HG02610 (cell line): ENCODE measurements at regions not wholly inside any gene's neighbourhood (a gene's known extent, or its start where the extent isn't known, plus 50 kb on each side); places are given as distances from the start of the nearest gene placed in this dataset.

Source experiments
- ATAC-seq: cut with Tn5 transposase; IDR thresholded peaks from one replicate; pipeline ENCODE4 v1.9.1; 2021; ENCODE audit warnings: mild to moderate bottlenecking, moderate library complexity; ENCODE audit not compliant: unreplicated experiment

DNA sequence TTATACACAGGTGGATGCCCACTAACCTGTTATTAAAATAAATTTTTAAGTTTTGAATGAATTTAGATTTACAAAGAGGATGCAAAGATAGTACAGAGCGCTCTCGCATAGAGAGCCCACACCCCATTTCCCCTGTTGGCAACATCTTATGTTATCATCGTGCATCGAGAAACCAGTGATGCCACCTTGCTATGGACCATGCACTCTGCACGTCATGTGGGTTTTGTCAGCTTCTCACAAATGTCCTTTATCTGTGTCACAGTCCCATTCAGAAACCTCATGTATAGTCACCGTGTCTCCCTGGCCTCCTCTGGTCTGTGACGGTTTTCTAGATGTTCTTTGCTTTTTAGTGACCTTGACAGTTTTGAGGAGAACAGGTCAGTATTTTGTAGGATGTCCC lies 60.0 kb downstream of the ING1 start:
- no peak for ATAC-seq

GRCh38 chr13:110774051-110774450 lies 60.6 kb downstream of the ING1 start:
- no peak for ATAC-seq

- ATAC-seq = no peak
Measured at GRCh38 chr13:110774490-110774889, 61.0 kb downstream of the ING1 start.

- ATAC-seq = no peak
Measured at GRCh38 chr13:110775576-110775975, 62.1 kb downstream of the ING1 start.

DNA sequence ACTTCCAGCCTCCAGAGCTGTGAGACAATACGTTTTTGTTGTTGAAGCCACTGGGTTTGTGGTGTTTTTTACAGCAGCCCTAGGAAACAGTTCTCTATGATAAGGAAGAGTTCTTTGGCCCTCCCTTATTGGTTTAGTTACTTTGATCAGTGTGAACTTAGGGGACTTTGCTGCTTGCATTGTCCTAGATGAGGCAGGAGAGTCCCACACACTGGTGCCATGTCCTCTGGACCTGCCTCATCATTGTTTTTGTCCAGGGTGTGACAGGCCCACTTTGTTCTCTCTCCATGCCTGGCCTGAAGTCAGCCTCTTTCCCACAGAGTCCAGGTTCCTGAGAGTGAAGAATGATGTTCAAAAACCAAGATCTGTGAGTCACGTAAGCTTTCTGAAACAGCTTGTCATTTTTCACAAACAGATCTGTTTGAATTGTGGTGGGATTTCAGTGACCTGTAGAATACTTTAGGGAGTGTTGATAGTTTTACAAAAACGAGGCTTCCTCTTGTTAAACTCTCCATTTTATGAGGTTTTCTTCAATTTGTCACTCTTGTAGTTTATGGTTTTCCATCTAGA lies 63.8 kb downstream of the ING1 start:
- ATAC-seq = no peak

- no peak for ATAC-seq
Measured at GRCh38 chr13:110779022-110779421, 65.5 kb downstream of the ING1 start.

- no peak for ATAC-seq
Measured at GRCh38 chr13:110780422-110780821, 66.9 kb downstream of the ING1 start.

- no peak for ATAC-seq
Measured at GRCh38 chr13:110782185-110782584, 68.7 kb downstream of the ING1 start.

DNA sequence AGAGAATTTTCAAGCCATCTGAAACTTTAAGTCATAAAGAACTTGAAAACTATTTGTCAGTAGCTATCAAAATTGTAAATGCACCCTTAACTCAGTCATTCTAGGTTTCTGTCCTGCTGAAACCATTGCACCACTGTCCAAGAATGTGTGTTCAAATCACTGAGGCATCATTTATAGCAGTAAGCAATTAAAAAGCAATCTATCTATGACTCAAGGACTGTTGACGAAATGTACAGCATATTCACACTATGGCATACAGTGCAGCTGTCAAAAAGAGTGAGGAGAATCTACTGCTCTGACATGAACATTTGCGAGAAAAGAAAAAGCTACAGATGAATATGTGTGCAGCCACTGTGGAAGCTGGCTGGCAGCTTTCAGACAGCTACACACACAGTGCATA lies 71.2 kb downstream of the ING1 start:
- ATAC-seq = no peak

DNA sequence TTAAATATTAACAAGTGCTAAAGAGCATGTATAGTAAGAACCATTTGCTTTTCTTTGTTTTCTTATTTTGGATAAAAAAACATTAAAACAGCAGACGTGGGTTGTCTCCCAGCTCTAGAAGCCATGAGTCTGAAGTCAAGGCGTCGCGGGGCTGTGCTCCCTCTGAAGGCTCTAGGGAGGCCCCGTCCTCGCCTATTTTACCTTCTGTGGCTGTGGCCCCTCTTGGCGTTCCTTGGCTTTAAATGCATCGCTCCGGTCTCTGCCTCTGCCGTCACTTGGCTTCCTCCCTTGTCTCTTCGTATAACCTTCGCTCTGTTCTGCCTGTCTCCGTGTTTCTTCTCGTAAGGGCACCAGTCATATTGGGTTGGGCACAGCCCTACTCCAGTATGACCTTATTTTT lies 75.3 kb downstream of the ING1 start:
- no peak for ATAC-seq

GRCh38 chr13:110789871-110790270 lies 76.4 kb downstream of the ING1 start:
- no peak for ATAC-seq

GRCh38 chr13:110790371-110790770 lies 76.9 kb downstream of the ING1 start:
- ATAC-seq = no peak

GRCh38 chr13:110794209-110794608 lies 80.7 kb downstream of the ING1 start:
- no peak for ATAC-seq

DNA sequence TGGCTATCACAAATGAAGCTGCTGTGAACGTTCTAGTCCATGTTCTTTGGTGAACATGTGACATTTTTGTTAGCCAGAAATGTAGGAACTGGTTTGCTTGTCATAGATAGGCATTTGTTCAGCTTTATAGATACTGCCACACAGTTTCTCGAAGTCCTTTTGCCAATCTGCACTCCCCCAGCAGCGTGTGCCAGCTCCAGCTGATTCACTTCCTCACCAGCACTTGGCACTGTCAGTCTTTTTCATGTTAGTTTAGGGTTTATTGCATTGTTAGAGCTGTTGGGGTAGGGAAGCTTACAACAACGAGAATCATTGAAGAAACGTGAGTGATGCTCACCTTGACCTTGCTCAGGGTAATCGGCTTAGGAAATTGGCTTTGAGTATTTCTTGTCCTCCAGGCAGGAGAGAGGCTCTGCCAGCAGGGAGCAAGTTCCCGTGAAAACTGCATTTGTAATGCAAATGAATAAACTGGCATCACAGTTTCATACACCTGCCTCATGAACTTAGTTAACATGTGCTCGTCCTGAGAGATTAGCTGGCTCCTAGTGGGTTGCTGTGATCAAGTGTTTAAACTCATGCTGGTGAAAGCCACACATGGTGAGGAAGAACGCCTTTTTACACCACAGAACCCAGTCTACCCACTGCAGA lies 83.9 kb downstream of the ING1 start:
- no peak for ATAC-seq

DNA sequence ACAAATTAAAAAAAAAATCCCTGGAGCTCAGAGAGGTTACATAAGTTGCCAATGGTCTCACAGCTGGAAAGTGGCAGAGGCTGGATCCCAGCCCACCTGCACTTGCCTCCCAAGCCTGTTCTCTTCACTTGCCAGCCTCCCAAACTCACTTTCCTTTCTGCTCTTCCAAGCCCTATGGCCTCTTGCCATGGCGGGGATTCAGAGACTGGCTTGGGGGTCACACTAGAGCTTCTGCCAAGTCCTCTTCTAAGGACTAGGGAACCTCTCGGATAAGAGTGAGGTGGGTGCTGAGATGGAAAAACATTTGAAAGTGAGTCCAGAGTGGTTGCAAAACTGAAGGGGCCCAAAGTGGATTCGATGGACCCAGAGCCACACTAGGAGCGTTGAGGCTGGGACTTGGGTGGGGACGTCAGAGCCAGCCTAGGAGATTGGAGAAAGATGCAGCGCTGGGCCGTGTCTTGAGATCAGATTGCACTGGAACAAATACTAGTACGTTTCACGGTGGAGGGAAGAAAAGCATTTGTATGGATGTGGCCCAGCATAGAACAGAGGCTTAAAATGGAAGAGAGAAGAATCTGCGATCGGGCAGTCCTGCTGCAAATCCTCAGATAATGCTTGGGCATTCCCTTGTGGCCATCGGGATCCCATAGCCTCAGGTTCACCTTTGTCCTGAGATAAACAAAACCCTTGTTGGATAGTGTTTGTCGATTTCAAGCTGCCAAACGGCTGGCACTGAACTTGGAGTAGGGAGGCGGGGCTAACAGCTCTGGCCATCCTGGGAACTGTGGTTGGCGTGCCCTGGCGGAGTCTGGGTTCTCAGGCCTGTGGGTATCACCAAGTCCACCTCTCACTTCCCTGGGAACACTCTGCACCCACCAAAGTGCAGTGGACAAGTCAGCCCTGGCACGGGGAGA lies 84.8 kb downstream of the ING1 start:
- no peak for ATAC-seq

GRCh38 chr13:110799246-110800236 lies 86.0 kb downstream of the ING1 start:
- no peak for ATAC-seq

DNA sequence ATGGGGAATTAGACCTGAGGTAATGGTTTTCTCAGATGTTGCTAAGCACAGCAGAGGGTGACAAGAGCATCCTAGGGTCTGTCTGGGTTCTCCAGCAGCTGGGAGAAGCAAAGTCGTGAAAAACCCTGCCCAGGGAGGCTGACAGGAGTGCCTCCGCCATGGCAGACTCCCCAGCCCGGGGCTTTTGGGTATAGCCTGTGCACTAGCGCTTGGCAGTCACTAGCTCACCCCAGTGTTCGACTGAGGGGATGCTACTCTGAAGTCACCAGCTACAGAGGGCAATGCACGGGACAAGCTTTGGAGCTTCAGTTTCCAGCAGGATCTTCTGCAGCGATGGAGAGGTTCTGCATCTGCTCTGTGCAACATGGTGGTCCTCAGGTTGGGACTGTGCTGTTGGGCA lies 87.5 kb downstream of the ING1 start:
- no peak for ATAC-seq

DNA sequence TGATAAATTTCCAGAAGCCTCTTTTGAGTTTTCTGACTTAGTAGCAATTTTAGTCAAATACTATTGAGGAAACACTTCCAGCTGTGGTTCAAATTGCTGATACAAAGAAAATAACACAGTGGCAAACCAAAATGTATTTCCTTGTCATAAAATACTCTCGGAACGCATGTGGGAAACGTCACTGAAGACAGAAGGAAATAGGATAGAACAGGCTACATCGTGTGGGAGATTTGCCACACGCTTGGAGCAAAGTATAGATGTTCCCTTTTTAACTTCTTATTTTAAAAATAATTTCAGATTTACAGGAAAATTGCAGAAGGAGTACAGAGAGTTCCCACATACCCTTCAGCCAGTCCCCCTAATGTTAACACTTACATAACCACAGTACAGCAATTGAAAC lies 88.8 kb downstream of the ING1 start:
- no peak for ATAC-seq

DNA sequence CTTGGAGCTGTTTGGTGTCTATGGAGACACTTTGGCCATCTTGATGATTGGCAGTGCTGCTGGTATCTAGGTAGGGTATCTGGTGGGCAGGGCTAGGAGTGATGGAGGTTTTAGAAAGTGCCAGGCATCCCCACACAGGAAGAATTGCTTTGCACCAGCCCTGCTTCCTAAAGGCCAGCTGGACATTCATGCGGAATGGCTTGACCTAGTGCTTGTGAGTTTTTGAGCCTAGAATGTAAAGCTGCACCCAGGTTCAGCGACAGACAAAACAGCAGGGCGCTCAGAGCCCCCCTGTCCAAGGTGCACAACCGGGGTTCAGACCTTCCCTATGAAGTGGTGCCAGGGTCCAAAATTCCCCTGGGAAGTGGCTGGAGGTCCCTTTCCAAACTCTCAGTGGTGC lies 93.1 kb downstream of the ING1 start:
- no peak for ATAC-seq

DNA sequence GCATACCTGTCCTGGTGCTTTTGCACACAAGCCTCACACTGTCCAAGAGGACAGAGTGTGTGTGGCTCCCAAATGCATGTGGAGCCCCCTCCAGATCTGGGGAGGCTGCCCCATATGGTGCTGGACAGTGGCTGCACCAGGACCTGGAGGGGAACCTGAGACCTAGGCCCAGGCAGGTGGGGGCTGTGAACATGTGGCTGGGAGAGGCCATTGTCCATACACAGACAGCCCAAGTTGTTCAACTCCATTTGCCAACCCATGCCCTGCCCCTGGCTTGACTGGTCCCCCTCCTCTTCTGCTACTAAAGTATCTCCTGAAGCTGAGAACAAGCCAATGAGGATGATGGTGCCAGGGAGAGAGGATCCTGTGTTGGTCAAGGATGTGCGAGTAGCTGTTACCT lies 94.0 kb downstream of the ING1 start:
- no peak for ATAC-seq

DNA sequence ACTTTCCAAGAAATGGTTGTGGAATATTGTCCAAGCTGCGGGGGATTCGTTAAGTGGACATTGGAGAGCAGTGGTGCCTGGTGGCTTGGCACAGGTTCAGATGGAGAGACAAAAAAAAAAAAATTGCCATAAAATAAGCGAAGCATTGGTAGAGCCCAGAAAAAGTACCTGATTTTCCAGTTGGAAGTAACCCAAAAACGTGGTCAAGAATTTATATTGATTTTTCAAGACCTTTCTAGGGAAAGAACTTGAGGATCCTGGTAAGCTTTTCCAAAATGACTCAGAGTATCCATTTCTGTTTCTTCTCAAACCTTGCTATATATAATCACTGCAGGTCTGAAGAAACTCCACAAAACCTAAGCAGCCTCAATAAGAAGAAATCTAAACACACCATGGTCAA lies 94.6 kb downstream of the ING1 start:
- ATAC-seq = no peak
